HG02884 (cell line): ENCODE measurements at regions not wholly inside any gene's neighbourhood (a gene's known extent, or its start where the extent isn't known, plus 50 kb on each side); places are given as distances from the start of the nearest gene placed in this dataset.

Experiments used
- ATAC-seq: cut with Tn5 transposase; IDR thresholded peaks from one replicate; pipeline ENCODE4 v1.9.1; 2021; ENCODE audit warnings: mild to moderate bottlenecking, moderate library complexity; ENCODE audit not compliant: unreplicated experiment

DNA sequence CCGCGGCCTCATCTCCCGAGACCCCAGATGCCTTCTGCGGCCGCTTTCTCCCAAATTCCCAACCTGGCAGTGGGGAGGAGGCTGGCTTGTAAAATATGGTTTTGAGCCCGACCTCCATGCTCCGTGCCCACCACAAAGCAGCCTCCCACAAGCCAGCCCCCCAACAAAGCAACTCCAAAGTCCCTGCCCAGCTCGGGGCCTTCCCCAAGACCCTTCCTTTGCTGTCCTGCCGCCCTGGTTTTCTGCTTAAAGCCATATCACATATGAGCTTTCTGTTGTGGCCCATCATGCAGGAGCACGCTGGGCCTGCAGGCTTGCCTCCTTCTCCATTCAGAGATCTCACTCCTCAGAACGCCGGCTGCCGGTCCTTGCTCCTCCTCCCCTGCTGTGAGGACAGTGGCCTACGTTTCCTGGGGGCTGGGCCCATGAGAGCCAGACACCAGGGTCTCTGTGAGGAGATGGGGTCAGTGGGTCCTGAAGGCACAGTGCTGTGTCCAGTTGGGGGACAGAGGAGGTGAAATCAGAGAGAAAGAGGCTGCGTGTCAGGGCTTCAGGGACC is 680.0 kb downstream of the BRD1 start:
- ATAC-seq, result no peak

DNA sequence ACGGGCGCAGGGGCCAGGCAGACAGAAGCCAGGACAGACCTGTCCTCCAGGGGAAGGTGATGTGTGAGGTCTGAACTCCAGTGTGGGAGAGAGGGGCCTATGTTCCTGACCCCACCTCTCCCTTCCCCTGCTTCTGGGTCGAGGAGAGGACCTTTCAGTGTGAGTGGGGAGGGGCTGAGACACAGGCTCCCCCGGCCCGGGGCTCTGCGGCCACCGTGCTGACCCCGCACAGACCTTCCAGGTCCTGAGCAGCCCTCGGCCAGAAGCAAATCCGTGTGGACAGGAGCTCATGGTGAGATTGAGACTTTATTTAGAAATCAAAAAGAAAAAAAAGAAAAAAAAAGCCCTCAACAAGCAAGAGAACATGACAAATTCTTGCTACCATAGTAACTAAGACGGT is 680.5 kb downstream of the BRD1 start:
- ATAC-seq, result no peak

DNA sequence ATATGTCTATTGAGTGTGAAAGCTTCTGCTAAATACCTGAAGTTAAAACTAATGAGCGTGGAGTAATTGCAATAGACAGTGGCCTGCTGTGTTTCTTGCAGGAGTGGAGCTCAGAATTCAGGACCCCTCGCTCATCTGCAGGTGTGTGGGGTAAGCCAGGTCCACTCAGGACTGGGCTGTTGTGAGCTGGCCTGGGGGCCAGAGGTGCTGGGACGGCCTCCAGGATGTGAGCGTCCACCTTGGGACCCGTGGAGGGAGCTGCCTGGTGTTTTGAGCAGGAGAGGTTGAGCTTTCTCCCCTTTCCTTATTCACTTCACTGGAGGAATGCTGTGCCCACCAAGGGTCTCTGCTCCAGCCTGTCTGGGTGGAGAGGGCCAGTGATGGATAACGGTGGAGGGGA is 681.2 kb downstream of the BRD1 start:
- ATAC-seq, result no peak

DNA sequence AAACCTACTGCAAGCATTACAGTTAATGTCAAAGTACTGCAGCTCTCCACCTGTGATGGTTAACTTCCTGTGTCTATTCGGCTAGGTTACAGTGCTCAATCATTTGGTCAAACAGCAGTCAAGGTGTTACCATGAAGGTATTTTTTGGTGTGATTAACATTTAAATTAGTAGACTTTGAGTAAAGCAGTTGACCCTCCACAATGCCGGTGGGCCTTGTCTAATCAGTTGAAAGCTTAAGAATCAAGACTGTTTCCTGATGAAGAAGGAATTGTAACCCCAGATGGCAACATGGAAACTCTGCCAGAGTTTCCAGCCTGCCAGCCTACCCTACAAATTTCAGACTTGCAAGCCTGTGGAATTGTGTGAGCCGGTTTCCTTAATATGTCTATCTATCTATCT is 683.9 kb downstream of the BRD1 start:
- ATAC-seq, result no peak

- ATAC-seq, result no peak
Measured at GRCh38 chr22:49142891-49143290, 684.8 kb downstream of the BRD1 start.

GRCh38 chr22:49142296-49142695 is 685.4 kb downstream of the BRD1 start:
- ATAC-seq, result no peak

DNA sequence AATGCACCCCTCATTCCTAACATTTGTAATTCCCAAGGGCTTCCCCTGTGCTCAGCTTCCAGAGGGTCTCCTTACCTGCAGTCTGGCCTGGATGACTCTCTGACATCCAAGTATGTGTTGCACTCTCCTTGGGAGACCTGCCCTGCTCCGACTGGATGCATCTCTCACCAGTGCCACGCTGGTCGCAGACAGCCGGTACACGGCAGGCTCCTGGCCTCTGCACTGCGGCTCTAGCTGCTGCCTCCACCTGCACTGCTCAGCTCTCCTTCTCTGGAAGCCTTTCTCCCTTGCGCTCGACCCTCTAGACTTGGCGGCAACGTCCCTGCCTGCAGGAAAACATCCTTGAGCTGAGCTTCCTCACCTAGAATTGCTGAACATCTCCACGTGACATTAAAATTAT is 685.9 kb downstream of the BRD1 start:
- ATAC-seq, result no peak

- ATAC-seq, result no peak
Measured at GRCh38 chr22:49140911-49141665, 686.6 kb downstream of the BRD1 start.

- ATAC-seq, result no peak
Measured at GRCh38 chr22:49139492-49140151, 688.1 kb downstream of the BRD1 start.

GRCh38 chr22:49138250-49138790 is 689.4 kb downstream of the BRD1 start:
- no peak for ATAC-seq

DNA sequence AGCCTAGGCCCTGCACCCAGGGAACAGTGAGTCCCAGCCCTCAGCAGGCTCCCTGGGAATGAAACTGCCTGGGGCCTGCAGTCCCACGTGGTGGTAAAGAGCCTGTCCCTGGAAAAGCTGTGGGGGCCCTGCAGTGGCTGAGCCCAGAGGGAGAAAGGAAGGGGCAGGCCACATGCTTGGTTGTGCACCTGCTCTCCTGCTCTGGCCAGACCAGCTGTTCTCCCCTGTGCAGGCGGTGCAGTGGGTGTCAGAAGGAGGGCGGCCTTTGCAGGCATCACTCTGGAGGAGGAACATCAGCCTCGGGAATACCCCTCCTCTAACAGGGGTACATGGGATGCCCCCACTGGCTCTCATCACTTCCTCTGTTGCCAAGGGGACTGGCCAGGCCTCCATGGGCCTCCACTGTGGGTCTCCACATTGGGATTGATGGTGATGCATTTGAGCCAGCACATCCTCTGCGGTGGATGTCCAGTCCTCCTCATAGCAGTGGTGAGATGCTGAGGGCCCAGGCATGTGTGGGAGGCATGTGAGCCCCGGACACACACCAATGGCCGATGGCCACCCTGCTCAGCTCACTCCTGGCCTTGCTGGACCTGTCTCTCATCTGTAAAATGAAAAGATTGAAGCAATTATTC is 690.4 kb downstream of the BRD1 start:
- no peak for ATAC-seq

- no peak for ATAC-seq
Measured at GRCh38 chr22:49136816-49137180, 690.9 kb downstream of the BRD1 start.

- ATAC-seq, result no peak
Measured at GRCh38 chr22:49136041-49136815, 691.4 kb downstream of the BRD1 start.

GRCh38 chr22:49134076-49134475 is 693.6 kb downstream of the BRD1 start:
- ATAC-seq, result no peak

DNA sequence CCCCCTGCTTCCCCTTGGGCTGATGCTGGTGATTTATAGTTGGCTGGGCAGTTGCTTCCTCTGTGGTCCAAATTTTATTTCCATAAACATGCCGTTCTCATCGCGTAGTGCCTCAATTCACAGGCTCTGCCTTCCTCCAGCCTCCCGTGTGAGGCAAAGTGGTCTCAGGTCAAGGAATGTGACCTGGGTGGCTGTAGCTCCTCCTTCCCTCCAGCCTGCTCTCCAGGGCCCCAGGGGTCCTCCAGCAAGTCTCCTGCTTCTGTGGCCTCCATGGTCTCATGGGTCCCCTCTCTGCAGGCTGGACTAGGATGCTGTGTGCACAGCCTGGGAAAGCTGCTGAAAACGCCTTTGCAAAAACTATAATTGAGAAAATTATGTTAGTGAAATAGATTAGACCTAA is 694.1 kb downstream of the BRD1 start:
- no peak for ATAC-seq

DNA sequence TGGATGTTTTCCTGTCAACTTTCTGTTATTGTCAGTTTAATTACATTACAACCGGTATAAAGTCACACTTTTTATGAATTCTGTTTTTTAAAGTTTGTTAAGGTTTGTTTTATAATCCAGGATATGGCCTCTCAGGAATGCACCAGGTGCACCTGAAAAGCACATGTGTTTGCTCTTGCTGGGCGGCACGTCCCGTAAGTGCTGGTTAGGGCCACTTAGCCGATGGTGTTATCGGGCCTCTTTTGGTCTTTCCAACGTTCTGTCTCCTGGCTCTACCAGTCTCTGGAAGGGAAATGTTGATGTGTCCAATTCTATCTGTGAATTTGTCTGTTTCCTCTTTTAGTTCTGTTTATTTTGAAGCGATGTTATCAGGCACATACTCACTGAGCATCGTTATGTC is 695.7 kb downstream of the BRD1 start:
- ATAC-seq, result no peak

DNA sequence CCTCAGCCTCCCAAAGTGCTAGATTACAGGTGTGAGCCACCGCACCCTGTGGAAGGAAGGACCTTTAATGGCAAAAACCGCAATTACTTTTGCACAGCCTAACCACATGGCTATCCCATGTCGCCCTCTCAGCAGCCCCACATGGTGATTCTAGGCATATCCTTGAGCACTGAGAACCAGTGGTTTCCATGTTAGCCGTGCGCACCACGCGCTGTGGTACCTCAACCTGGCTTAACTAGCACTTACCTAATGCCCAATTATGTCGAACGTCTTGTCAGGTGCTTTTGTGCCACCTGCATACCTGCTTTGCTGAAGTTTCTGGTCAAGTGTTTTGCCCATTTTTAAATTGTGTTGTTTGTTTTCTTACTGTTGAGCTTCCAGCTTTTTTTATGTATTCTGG is 697.9 kb downstream of the BRD1 start:
- no peak for ATAC-seq

DNA sequence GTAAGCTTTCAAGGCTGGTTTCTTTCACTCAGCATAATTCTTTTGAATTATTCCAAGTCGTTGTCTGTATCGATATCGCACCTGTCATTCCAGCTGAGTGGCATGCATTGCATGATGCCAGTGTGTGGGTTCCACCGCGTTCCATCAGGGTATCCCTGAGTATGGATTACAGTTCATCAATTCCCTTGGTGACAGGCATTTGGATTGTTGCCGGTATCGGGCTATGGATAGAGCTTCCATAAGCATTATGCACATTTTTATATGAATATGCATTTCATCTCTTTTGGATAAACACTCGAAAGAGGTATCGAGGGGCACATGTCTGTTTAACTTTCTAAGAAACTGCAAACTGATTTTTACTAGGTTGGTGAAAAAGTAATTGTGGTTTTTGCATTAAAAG is 698.8 kb downstream of the BRD1 start:
- ATAC-seq, result no peak

DNA sequence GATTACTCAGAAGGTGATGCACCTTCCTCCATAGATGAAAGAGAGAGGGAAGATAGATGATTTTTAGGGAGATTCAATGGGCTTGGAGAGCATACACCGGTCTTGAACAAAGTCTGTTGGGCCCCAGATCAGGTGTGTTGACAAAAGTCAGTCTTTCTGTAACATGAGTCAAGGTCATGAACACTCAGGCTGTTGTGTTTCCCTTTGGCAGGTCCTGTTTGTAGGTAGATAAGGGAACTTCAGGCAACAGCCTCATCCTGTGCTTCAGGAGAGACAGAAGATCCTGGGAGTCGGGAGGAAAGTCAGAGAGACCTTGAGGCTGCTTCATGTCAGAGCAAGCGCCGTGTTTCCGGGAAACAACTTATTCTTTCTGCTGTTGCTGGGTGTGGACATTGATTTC is 703.1 kb downstream of the BRD1 start:
- no peak for ATAC-seq

- ATAC-seq, result no peak
Measured at GRCh38 chr22:49123621-49124192, 704.0 kb downstream of the BRD1 start.

DNA sequence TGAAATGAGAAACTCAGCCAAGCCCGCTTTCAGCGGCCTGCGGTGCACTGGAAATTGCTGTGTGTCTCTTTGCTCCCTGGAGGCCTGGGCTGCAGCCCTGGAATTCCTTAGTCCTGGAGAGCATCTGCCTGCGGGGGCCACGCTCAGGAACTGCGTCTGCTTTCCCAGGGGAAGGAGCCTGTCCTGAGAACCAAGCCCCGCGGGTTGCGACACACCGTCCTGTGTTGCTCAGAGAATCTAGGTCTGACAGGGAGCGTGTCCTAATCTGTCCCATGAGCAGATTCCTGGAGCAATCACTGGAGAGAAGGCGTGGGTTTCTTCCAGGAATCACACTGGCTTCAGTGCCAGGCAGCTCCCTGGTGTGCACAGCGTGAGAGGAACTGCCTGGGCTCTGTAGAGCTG is 708.1 kb downstream of the BRD1 start:
- no peak for ATAC-seq
